ENCODE measurements at regions not wholly inside any gene's neighbourhood (a gene's known extent, or its start where the extent isn't known, plus 50 kb on each side); places are given as distances from the start of the nearest gene placed in this dataset.

- Histone ChIP-seq H3K27me3 (no peaks in the 10 kb centered on the region), H3K4me1 (no peaks in the 10 kb centered on the region), H3K27ac (no peak overlapping the region), H3K9me3 (no peaks in the 10 kb centered on the region), H3K36me3 (no peaks in the 10 kb centered on the region), H3K4me3 (no peak overlapping the region)
- TF ChIP-seq POLR2A (IDR thresholded peaks at IDR 0.05) = no peak
- TF ChIP-seq CTCF (IDR thresholded peaks at IDR 0.05) = no peak
- no peak for DNase-seq
These were observed 837.6 kb upstream of the NXPH2 start for GRCh38 chr2:139617747-139618146.

- Histone ChIP-seq H3K4me3 (no peak overlapping the region), H3K4me1 (no peaks in the 10 kb centered on the region), H3K36me3 (no peaks in the 10 kb centered on the region), H3K27me3 (no peaks in the 10 kb centered on the region), H3K9me3 (no peaks in the 10 kb centered on the region), H3K27ac (no peak overlapping the region)
- no peak for DNase-seq
- TF ChIP-seq POLR2A (IDR thresholded peaks at IDR 0.05) = no peak
- TF ChIP-seq CTCF (IDR thresholded peaks at IDR 0.05) = no peak
These were observed 833.1 kb upstream of the NXPH2 start for GRCh38 chr2:139613264-139613663.

GRCh38 chr2:139610512-139610911 is 830.3 kb upstream of the NXPH2 start:
- Histone ChIP-seq H3K27ac (no peak overlapping the region), H3K4me3 (no peak overlapping the region), H3K4me1 (no peaks in the 10 kb centered on the region), H3K36me3 (no peaks in the 10 kb centered on the region), H3K27me3 (no peaks in the 10 kb centered on the region), H3K9me3 (no peaks in the 10 kb centered on the region)
- TF ChIP-seq CTCF (IDR thresholded peaks at IDR 0.05) (no peak), POLR2A (IDR thresholded peaks at IDR 0.05) (no peak)
- DNase-seq = no peak

GRCh38 chr2:139609109-139609508 is 828.9 kb upstream of the NXPH2 start:
- no peak for TF ChIP-seq POLR2A (IDR thresholded peaks at IDR 0.05)
- no peak for TF ChIP-seq CTCF (IDR thresholded peaks at IDR 0.05)
- no peak overlapping the region for H3K27ac ChIP-seq
- H3K27me3 ChIP-seq = no peaks in the 10 kb centered on the region
- H3K4me3 ChIP-seq = no peak overlapping the region
- H3K36me3 ChIP-seq = no peaks in the 10 kb centered on the region
- H3K9me3 ChIP-seq = no peaks in the 10 kb centered on the region
- no peaks in the 10 kb centered on the region for H3K4me1 ChIP-seq
- no peak for DNase-seq

- no peak overlapping the region for H3K27ac ChIP-seq
These were observed 825.5 kb upstream of the NXPH2 start for GRCh38 chr2:139605668-139606067.

More at GRCh38 chr2:139605668-139606067, 825.5 kb upstream of the NXPH2 start:
- no peak for TF ChIP-seq CTCF (IDR thresholded peaks at IDR 0.05)
- TF ChIP-seq POLR2A (IDR thresholded peaks at IDR 0.05) = no peak
- Histone ChIP-seq H3K4me3 (no peak overlapping the region), H3K36me3 (no peaks in the 10 kb centered on the region), H3K4me1 (no peaks in the 10 kb centered on the region), H3K9me3 (no peaks in the 10 kb centered on the region), H3K27me3 (no peaks in the 10 kb centered on the region)
- DNase-seq = no peak
